ENCODE measurements at regions not wholly inside any gene's neighbourhood (a gene's known extent, or its start where the extent isn't known, plus 50 kb on each side); places are given as distances from the start of the nearest gene placed in this dataset.

- Mint-ChIP-seq H3K27ac (peak overlapping the region; percentile 48; the same call in 1 of the 2 replicates), H3K4me3 (no peak overlapping the region), H3K9me3 (no peaks in the 10 kb centered on the region; the same call in 2 of the 3 replicates), H3K4me1 (peaks cover 26% of the 10 kb centered on the region), H3K27me3 (ENCODE audit: insufficient read depth, low read depth, poor library complexity) (peaks cover 20% of the 10 kb centered on the region), H3K36me3 (ENCODE audit: low read depth) (no peaks in the 10 kb centered on the region)
- Histone ChIP-seq H3K4me3 (no peak overlapping the region), H3K27me3 (ENCODE audit: insufficient read depth) (no peaks in the 10 kb centered on the region), H3K4me2 (no peak overlapping the region), H4K20me1 (replicated peaks; ENCODE audit: insufficient read depth) (no peaks in the 10 kb centered on the region), H3K4me1 (ENCODE audit: insufficient read depth) (no peaks in the 10 kb centered on the region), H3K9me2 (ENCODE audit: insufficient read depth) (no peaks in the 10 kb centered on the region), H2AFZ (no peak overlapping the region), H3F3A (replicated peaks; ENCODE audit: low read depth) (no peaks in the 10 kb centered on the region), H3K79me2 (replicated peaks; ENCODE audit: insufficient read depth) (no peaks in the 10 kb centered on the region), H3K27ac (ENCODE audit: low read depth) (no peak overlapping the region), H3K36me3 (ENCODE audit: insufficient read depth) (peaks cover 3% of the 10 kb centered on the region; the same call in 1 of the 2 replicates)
- ATAC-seq, result no peak
- DNase-seq (ENCODE audit: low spot score), result no peak
- TF ChIP-seq, protein P1, sequence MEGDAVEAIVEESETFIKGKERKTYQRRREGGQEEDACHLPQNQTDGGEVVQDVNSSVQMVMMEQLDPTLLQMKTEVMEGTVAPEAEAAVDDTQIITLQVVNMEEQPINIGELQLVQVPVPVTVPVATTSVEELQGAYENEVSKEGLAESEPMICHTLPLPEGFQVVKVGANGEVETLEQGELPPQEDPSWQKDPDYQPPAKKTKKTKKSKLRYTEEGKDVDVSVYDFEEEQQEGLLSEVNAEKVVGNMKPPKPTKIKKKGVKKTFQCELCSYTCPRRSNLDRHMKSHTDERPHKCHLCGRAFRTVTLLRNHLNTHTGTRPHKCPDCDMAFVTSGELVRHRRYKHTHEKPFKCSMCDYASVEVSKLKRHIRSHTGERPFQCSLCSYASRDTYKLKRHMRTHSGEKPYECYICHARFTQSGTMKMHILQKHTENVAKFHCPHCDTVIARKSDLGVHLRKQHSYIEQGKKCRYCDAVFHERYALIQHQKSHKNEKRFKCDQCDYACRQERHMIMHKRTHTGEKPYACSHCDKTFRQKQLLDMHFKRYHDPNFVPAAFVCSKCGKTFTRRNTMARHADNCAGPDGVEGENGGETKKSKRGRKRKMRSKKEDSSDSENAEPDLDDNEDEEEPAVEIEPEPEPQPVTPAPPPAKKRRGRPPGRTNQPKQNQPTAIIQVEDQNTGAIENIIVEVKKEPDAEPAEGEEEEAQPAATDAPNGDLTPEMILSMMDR (conservative IDR thresholded peaks at IDR 0.05; ENCODE audit: low read depth in 2 of 2), result no peak
- TF ChIP-seq NANOG (IDR thresholded peaks at IDR 0.05; ENCODE audit: borderline replicate concordance) (no peak), CREB1 (CRISPR knock-in tag; IDR thresholded peaks at IDR 0.05; ENCODE audit: low read depth) (no peak)
Observed at GRCh38 chr22:49464037-49464436, 363.6 kb downstream of the BRD1 start.

DNA sequence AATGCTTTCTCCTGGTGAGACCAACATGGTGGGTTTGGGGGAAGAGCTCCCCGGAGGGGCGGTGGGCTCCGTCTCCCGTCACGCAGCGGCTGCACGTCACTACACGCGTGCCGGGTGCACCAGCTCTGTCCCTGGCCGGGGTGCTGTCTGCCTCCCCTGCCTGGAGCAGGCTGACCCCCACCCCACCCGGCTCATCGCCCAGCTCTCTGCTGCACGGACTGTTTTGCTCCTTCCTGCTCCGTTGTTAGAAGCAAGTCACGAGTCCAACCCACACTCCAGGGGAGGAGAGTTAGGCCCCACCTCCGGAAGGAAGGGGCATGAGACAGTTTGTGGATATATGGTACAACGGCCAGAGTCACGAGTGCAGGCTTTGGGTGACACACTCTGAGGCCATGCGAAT, 364.9 kb downstream of the BRD1 start:
- Histone ChIP-seq H3K4me3 (no peak overlapping the region), H3F3A (replicated peaks; ENCODE audit: low read depth) (no peaks in the 10 kb centered on the region), H3K27me3 (ENCODE audit: insufficient read depth) (no peaks in the 10 kb centered on the region), H3K79me2 (replicated peaks; ENCODE audit: insufficient read depth) (no peaks in the 10 kb centered on the region), H3K4me2 (no peak overlapping the region), H3K36me3 (ENCODE audit: insufficient read depth) (peaks cover 3% of the 10 kb centered on the region; the same call in 1 of the 2 replicates), H3K9me2 (ENCODE audit: insufficient read depth) (no peaks in the 10 kb centered on the region), H3K4me1 (ENCODE audit: insufficient read depth) (no peaks in the 10 kb centered on the region), H4K20me1 (replicated peaks; ENCODE audit: insufficient read depth) (no peaks in the 10 kb centered on the region), H2AFZ (no peak overlapping the region), H3K27ac (ENCODE audit: low read depth) (no peak overlapping the region)
- TF ChIP-seq EZH2phosphoT487 (IDR thresholded peaks at IDR 0.05; ENCODE audit: unreplicated experiment) (no peak), ZNF114 (CRISPR knock-in tag; IDR thresholded peaks at IDR 0.05) (no peak), POLR2AphosphoS5 (IDR thresholded peaks at IDR 0.05; ENCODE audit: low read depth) (no peak)
- TF ChIP-seq, protein P2, sequence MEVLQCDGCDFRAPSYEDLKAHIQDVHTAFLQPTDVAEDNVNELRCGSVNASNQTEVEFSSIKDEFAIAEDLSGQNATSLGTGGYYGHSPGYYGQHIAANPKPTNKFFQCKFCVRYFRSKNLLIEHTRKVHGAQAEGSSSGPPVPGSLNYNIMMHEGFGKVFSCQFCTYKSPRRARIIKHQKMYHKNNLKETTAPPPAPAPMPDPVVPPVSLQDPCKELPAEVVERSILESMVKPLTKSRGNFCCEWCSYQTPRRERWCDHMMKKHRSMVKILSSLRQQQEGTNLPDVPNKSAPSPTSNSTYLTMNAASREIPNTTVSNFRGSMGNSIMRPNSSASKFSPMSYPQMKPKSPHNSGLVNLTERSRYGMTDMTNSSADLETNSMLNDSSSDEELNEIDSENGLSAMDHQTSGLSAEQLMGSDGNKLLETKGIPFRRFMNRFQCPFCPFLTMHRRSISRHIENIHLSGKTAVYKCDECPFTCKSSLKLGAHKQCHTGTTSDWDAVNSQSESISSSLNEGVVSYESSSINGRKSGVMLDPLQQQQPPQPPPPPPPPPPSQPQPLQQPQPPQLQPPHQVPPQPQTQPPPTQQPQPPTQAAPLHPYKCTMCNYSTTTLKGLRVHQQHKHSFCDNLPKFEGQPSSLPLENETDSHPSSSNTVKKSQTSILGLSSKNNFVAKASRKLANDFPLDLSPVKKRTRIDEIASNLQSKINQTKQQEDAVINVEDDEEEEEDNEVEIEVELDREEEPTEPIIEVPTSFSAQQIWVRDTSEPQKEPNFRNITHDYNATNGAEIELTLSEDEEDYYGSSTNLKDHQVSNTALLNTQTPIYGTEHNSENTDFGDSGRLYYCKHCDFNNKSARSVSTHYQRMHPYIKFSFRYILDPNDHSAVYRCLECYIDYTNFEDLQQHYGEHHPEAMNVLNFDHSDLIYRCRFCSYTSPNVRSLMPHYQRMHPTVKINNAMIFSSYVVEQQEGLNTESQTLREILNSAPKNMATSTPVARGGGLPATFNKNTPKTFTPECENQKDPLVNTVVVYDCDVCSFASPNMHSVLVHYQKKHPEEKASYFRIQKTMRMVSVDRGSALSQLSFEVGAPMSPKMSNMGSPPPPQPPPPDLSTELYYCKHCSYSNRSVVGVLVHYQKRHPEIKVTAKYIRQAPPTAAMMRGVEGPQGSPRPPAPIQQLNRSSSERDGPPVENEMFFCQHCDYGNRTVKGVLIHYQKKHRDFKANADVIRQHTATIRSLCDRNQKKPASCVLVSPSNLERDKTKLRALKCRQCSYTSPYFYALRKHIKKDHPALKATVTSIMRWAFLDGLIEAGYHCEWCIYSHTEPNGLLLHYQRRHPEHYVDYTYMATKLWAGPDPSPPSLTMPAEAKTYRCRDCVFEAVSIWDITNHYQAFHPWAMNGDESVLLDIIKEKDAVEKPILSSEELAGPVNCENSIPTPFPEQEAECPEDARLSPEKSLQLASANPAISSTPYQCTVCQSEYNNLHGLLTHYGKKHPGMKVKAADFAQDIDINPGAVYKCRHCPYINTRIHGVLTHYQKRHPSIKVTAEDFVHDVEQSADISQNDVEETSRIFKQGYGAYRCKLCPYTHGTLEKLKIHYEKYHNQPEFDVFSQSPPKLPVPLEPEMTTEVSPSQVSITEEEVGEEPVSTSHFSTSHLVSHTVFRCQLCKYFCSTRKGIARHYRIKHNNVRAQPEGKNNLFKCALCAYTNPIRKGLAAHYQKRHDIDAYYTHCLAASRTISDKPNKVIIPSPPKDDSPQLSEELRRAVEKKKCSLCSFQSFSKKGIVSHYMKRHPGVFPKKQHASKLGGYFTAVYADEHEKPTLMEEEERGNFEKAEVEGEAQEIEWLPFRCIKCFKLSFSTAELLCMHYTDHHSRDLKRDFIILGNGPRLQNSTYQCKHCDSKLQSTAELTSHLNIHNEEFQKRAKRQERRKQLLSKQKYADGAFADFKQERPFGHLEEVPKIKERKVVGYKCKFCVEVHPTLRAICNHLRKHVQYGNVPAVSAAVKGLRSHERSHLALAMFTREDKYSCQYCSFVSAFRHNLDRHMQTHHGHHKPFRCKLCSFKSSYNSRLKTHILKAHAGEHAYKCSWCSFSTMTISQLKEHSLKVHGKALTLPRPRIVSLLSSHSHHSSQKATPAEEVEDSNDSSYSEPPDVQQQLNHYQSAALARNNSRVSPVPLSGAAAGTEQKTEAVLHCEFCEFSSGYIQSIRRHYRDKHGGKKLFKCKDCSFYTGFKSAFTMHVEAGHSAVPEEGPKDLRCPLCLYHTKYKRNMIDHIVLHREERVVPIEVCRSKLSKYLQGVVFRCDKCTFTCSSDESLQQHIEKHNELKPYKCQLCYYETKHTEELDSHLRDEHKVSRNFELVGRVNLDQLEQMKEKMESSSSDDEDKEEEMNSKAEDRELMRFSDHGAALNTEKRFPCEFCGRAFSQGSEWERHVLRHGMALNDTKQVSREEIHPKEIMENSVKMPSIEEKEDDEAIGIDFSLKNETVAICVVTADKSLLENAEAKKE (CRISPR knock-in tag; IDR thresholded peaks at IDR 0.05), result no peak
- no peaks in the 10 kb centered on the region for H3K36me3 Mint-ChIP-seq (ENCODE audit: low read depth)
- no peak for ATAC-seq
- no peak overlapping the region for H3K27ac Mint-ChIP-seq
- peaks cover 18% of the 10 kb centered on the region for H3K27me3 Mint-ChIP-seq (ENCODE audit: insufficient read depth, low read depth, poor library complexity)
- H3K4me1 Mint-ChIP-seq, result peaks cover 23% of the 10 kb centered on the region
- no peak for DNase-seq (ENCODE audit: low spot score)
- H3K4me3 Mint-ChIP-seq, result no peak overlapping the region
- H3K9me3 Mint-ChIP-seq, result no peaks in the 10 kb centered on the region; the same call in 2 of the 3 replicates

All from GM23338 (cell line).